Endothelial cell of umbilical vein (primary cell): ENCODE measurements at regions not wholly inside any gene's neighbourhood (a gene's known extent, or its start where the extent isn't known, plus 50 kb on each side); places are given as distances from the start of the nearest gene placed in this dataset.

Experiments
- BruUV-seq: library from RNA; stranded (reverse); fragments of 400-500 nt; replicated peaks from 2 replicates; lab custom pipeline; 2021; lab: Mats Ljungman, UMichigan
- CTCF ChIA-PET: fragments of 300-600, 350-600 bp; sonication (Branson Sonifier 250); formaldehyde crosslinking; loops from one replicate; lab custom pipeline; 2021; ENCODE audit warnings: antibody characterized with exemption, inconsistent platforms; lab: Charles Lee
- POLR2A ChIA-PET: fragments of 300-600, 350-600 bp; sonication (Branson Sonifier 250); formaldehyde crosslinking; loops from one replicate; lab custom pipeline; 2021; ENCODE audit warnings: antibody characterized with exemption, inconsistent platforms; lab: Charles Lee
- DNase-seq: peaks from one replicate; pipeline ENCODE4 v3.0.0-alpha.2; 2011; ENCODE audit warnings: low read depth, low spot score
- FAIRE-seq: peaks from 2 replicates; lab custom pipeline; 2011; peaks lifted over from hg19 to GRCh38; lab: Jason Lieb, UNC
- H2AFZ ChIP-seq: 2 replicates; pipeline ENCODE4 v1.6.0; 2012; ENCODE audit warnings: low read depth, low read length, control low read depth, inconsistent platforms
- H3K27ac ChIP-seq: 2 replicates; pipeline ENCODE4 v1.5.1; 2011; ENCODE audit warnings: low read depth, mild to moderate bottlenecking, control low read depth, low read length, moderate library complexity; ENCODE audit not compliant: insufficient read depth
- H3K27me3 ChIP-seq, 2 experiments: 2 replicates each; pipeline versions ENCODE4 v1.6.0 to v1.6.1; 2011; ENCODE audit warnings: low read length in 2 of 2, mixed read lengths in 1 of 2; ENCODE audit not compliant: control insufficient read depth in 2 of 2, insufficient read depth in 2 of 2
- H3K36me3 ChIP-seq, 2 experiments: 2 replicates in 1 of 2; 3 replicates in 1 of 2; pipeline ENCODE4 v1.5.1; 2011; ENCODE audit warnings: low read length in 2 of 2, mild to moderate bottlenecking in 1 of 2, moderate library complexity in 1 of 2; ENCODE audit not compliant: control insufficient read depth in 2 of 2, insufficient read depth in 2 of 2; ENCODE audit errors: extremely low read depth in 1 of 2
- H3K4me1 ChIP-seq: 3 replicates; pipeline ENCODE4 v1.5.1; 2011; ENCODE audit warnings: mild to moderate bottlenecking, low read length; ENCODE audit not compliant: control insufficient read depth, insufficient read depth; ENCODE audit errors: extremely low read depth
- H3K4me2 ChIP-seq: 2 replicates; pipeline ENCODE4 v1.6.1; 2011; ENCODE audit warnings: low read length, control low read depth, mixed read lengths; ENCODE audit not compliant: insufficient read depth
- H3K4me3 ChIP-seq, 3 experiments: fragments of 200-600 bp in 1 of 3; sonication (generic), shearing (Covaris generic) in 1 of 3; replicated peaks in 1 of 3; 2 replicates each; pipeline ENCODE4 v1.5.1; 2011 to 2016; ENCODE audit warnings: control low read depth in 3 of 3, low read length in 3 of 3, mild to moderate bottlenecking in 2 of 3, inconsistent platforms in 1 of 3, low read depth in 1 of 3, moderate library complexity in 1 of 3; ENCODE audit not compliant: insufficient read depth in 1 of 3
- H3K79me2 ChIP-seq: 2 replicates; pipeline ENCODE4 v1.6.0; 2012; ENCODE audit warnings: low read length, inconsistent platforms; ENCODE audit not compliant: control insufficient read depth, insufficient read depth
- H3K9ac ChIP-seq: replicated peaks from 2 replicates; pipeline ENCODE3; 2011; ENCODE audit warnings: low read length, control low read depth; ENCODE audit not compliant: insufficient read depth; ENCODE audit errors: extremely low read depth
- H3K9me1 ChIP-seq: replicated peaks from 3 replicates; pipeline ENCODE4 v1.6.0; 2011; ENCODE audit warnings: mild to moderate bottlenecking, low read length; ENCODE audit not compliant: control insufficient read depth, insufficient read depth; ENCODE audit errors: extremely low read depth
- H3K9me3 ChIP-seq: replicated peaks from 2 replicates; pipeline ENCODE4 v1.5.1; 2012; ENCODE audit warnings: low read length, inconsistent platforms; ENCODE audit not compliant: control insufficient read depth, insufficient read depth
- H4K20me1 ChIP-seq: replicated peaks from 2 replicates; pipeline ENCODE3; 2011; ENCODE audit warnings: mild to moderate bottlenecking, low read length; ENCODE audit not compliant: control insufficient read depth, insufficient read depth; ENCODE audit errors: extremely low read depth
- EZH2 ChIP-seq: IDR thresholded peaks from 2 replicates; pipeline ENCODE4 v1.6.1; 2012; ENCODE audit warnings: borderline replicate concordance, low read depth, mild to moderate bottlenecking, moderate library complexity, low read length, inconsistent platforms; ENCODE audit not compliant: severe bottlenecking
- FOS ChIP-seq: IDR thresholded peaks from 2 replicates; pipeline ENCODE4 v1.6.1; 2011; ENCODE audit warnings: mild to moderate bottlenecking, low read length, moderate library complexity, borderline replicate concordance; ENCODE audit not compliant: insufficient read depth
- GATA2 ChIP-seq: IDR thresholded peaks from 2 replicates; pipeline ENCODE4 v1.7.0; 2011; ENCODE audit warnings: low read depth, mild to moderate bottlenecking, moderate library complexity, mixed read lengths, low read length; ENCODE audit not compliant: insufficient read length, insufficient read depth
- JUN ChIP-seq: IDR thresholded peaks from 2 replicates; pipeline ENCODE4 v1.6.1; 2011; ENCODE audit warnings: borderline replicate concordance, low read depth; ENCODE audit not compliant: insufficient read length, insufficient read depth
- MYC ChIP-seq: IDR thresholded peaks from one replicate; pipeline ENCODE4 v1.6.1; 2011; ENCODE audit warnings: mild to moderate bottlenecking, low read depth, low read length
- POLR2A ChIP-seq: IDR thresholded peaks from 2 replicates; pipeline ENCODE4 v1.6.1; 2012; ENCODE audit warnings: low read depth, mild to moderate bottlenecking, control low read depth, low read length
- POLR2AphosphoS5 ChIP-seq: IDR thresholded peaks from 2 replicates; pipeline ENCODE4 v1.6.1; 2012; ENCODE audit warnings: low read depth, mild to moderate bottlenecking, control low read depth, low read length, moderate library complexity; ENCODE audit not compliant: insufficient read depth
- dilution Hi-C: fragments of 300-500 bp; cut with MboI; formaldehyde crosslinking; loops from one replicate; pipeline ENCODE4 v1.15.0; 2019; ENCODE audit warnings: low sequenced_read_pairs; ENCODE audit not compliant: extremely low pct_ligation_motif_present
- intact Hi-C: fragments of 100-400 bp; cut with micrococcal nuclease; formaldehyde crosslinking; loops from one replicate; pipeline ENCODE4 v1.10.0; 2022
- TF ChIP-seq, protein P1 (sequence below): IDR thresholded peaks from 2 replicates; pipeline ENCODE4 v1.6.1; 2011; ENCODE audit not compliant: insufficient read depth, insufficient read length
- TF ChIP-seq, protein P2 (sequence below), 2 donors: IDR thresholded peaks; 1 replicate in 1 of 2; 2 replicates in 1 of 2; pipeline ENCODE4 v1.5.1; 2011; ENCODE audit warnings: low read length in 2 of 2, mild to moderate bottlenecking in 2 of 2, moderate library complexity in 2 of 2, control low read depth in 1 of 2, inconsistent platforms in 1 of 2, low read depth in 1 of 2; ENCODE audit not compliant: insufficient read depth in 1 of 2; ENCODE audit errors: extremely low read depth in 1 of 2

DNA sequence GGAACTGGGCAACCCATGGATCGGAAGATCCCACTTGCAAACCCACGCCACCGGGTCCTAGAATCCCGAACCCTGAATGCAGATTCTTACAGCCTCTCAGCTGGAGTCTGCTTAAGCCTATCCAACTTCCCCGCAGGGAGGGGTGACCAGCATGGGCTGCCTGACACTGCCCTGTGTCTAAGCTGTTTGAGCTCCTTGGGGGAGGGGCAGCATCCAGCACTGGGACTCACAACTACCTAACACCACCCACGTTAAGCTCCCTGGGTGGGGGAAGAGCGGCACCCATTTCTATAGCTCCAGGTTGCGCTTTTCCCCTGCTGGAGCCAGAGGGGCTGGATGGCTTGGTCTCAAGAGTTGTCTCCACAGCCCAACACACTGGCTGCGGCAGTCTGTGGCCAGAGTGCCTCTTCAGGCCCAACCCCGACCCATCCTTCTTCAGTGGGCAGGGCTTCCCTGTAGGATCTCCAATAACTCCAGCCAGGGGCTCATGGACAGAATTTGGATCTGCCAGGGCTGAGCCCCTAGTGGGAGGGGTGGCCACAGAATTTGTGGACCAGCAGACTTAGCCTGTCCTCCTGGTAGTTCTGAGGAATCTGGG lies 649.2 kb downstream of the TUSC7 start:
- no peak for TF ChIP-seq POLR2A
- no peak for TF ChIP-seq MYC
- no peak for TF ChIP-seq FOS
- TF ChIP-seq JUN: no peak
- TF ChIP-seq GATA2: no peak
- TF ChIP-seq, protein P1, sequence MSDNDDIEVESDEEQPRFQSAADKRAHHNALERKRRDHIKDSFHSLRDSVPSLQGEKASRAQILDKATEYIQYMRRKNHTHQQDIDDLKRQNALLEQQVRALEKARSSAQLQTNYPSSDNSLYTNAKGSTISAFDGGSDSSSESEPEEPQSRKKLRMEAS: no peak
- no peak for TF ChIP-seq POLR2AphosphoS5
- TF ChIP-seq, protein P2, sequence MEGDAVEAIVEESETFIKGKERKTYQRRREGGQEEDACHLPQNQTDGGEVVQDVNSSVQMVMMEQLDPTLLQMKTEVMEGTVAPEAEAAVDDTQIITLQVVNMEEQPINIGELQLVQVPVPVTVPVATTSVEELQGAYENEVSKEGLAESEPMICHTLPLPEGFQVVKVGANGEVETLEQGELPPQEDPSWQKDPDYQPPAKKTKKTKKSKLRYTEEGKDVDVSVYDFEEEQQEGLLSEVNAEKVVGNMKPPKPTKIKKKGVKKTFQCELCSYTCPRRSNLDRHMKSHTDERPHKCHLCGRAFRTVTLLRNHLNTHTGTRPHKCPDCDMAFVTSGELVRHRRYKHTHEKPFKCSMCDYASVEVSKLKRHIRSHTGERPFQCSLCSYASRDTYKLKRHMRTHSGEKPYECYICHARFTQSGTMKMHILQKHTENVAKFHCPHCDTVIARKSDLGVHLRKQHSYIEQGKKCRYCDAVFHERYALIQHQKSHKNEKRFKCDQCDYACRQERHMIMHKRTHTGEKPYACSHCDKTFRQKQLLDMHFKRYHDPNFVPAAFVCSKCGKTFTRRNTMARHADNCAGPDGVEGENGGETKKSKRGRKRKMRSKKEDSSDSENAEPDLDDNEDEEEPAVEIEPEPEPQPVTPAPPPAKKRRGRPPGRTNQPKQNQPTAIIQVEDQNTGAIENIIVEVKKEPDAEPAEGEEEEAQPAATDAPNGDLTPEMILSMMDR (IDR thresholded peaks at IDR 0.05; ENCODE audit: extremely low read depth in 1 of 2, insufficient read depth in 1 of 2, low read depth in 1 of 2, low read length in 2 of 2): no peak
- TF ChIP-seq EZH2: no peak
- no peaks in the 10 kb centered on the region for H3K9me1 ChIP-seq
- H3K9ac ChIP-seq: no peak overlapping the region
- DNase-seq: no peak
- H3K27me3 ChIP-seq: no peaks in the 10 kb centered on the region
- H3K4me2 ChIP-seq: no peak overlapping the region
- dilution Hi-C loops: no loop called here
- no peaks in the 10 kb centered on the region for H4K20me1 ChIP-seq
- no peaks in the 10 kb centered on the region for H3K9me3 ChIP-seq
- ChIA-PET CTCF (interaction anchor here (0.8 to 2.3 kb wide), 3 partner anchors 18 to 588 kb away, joined by 3 to 8 read pairs (median 3); no protein-coding TSS in a partner anchor), POLR2A (no interaction called here)
- no peaks in the 10 kb centered on the region for H3K4me1 ChIP-seq
- H3K27ac ChIP-seq: no peak overlapping the region
- intact Hi-C loops: no loop called here
- no peak for FAIRE-seq
- BruUV-seq: no TSS peak
- H2AFZ ChIP-seq: no peak overlapping the region
- H3K4me3 ChIP-seq: no peak overlapping the region
- H3K36me3 ChIP-seq: no peaks in the 10 kb centered on the region
- H3K79me2 ChIP-seq: no peaks in the 10 kb centered on the region
